GM21390 (cell line): ENCODE measurements at regions not wholly inside any gene's neighbourhood (a gene's known extent, or its start where the extent isn't known, plus 50 kb on each side); places are given as distances from the start of the nearest gene placed in this dataset.
A peak's percentile ranks its signal among the peaks of the same experiment; 100 is the strongest.
"Not testable (repeated sequence)": the region's sequence is repeated elsewhere in the genome, so short reads cannot be mapped to it uniquely, and the experiment has no call there.

Experiments
- ATAC-seq: cut with Tn5 transposase; IDR thresholded peaks from one replicate; pipeline ENCODE4 v1.9.1; 2021; ENCODE audit not compliant: unreplicated experiment

- ATAC-seq, result no peak
Measured at GRCh38 chr9:124164811-124165210, 92.9 kb upstream of the NEK6 start.

GRCh38 chr9:124174433-124174832 is 83.3 kb upstream of the NEK6 start:
- no peak for ATAC-seq

- not testable (repeated sequence) for ATAC-seq
Measured at GRCh38 chr9:124177522-124177921, 80.2 kb upstream of the NEK6 start.

GRCh38 chr9:124179196-124180071 is 78.3 kb upstream of the NEK6 start:
- no peak for ATAC-seq

- ATAC-seq, result no peak
Measured at GRCh38 chr9:124180557-124180956, 77.2 kb upstream of the NEK6 start.

GRCh38 chr9:124182741-124183140 is 75.0 kb upstream of the NEK6 start:
- no peak for ATAC-seq

- no peak for ATAC-seq
Measured at GRCh38 chr9:124183772-124184171, 74.0 kb upstream of the NEK6 start.

GRCh38 chr9:124185413-124185812 is 72.3 kb upstream of the NEK6 start:
- no peak for ATAC-seq

GRCh38 chr9:124187311-124187710 is 70.4 kb upstream of the NEK6 start:
- no peak for ATAC-seq

GRCh38 chr9:124188331-124189110 is 69.2 kb upstream of the NEK6 start:
- no peak for ATAC-seq

GRCh38 chr9:124190761-124191160 is 67.0 kb upstream of the NEK6 start:
- ATAC-seq, result no peak

- ATAC-seq, result no peak
Measured at GRCh38 chr9:124191691-124192395, 65.9 kb upstream of the NEK6 start.

- no peak for ATAC-seq
Measured at GRCh38 chr9:124196814-124197176, 61.0 kb upstream of the NEK6 start.

GRCh38 chr9:124197177-124198095 is 60.3 kb upstream of the NEK6 start:
- ATAC-seq, result peak; percentile 62

- no peak for ATAC-seq
Measured at GRCh38 chr9:124198331-124198730, 59.4 kb upstream of the NEK6 start.

GRCh38 chr9:124198948-124199347 is 58.8 kb upstream of the NEK6 start:
- ATAC-seq, result no peak

- ATAC-seq, result no peak
Measured at GRCh38 chr9:124199474-124199873, 58.3 kb upstream of the NEK6 start.

- ATAC-seq, result peak; percentile 77
Measured at GRCh38 chr9:124202447-124202971, 55.2 kb upstream of the NEK6 start.

- no peak for ATAC-seq
Measured at GRCh38 chr9:124205686-124206352, 51.9 kb upstream of the NEK6 start.

GRCh38 chr9:124206391-124206790 is 51.4 kb upstream of the NEK6 start:
- no peak for ATAC-seq
